Smooth muscle cell (in vitro differentiated cells): ENCODE measurements at regions not wholly inside any gene's neighbourhood (a gene's known extent, or its start where the extent isn't known, plus 50 kb on each side); places are given as distances from the start of the nearest gene placed in this dataset.

Source experiments
- DNase-seq: peaks from one replicate; lab custom pipeline; 2025; ENCODE audit not compliant: unreplicated experiment; lab: John Stamatoyannopoulos, UW
- H2AFZ ChIP-seq: fragments of 200-600 bp; sonication (generic); 2 replicates; pipeline ENCODE4 v1.6.0; 2016; ENCODE audit warnings: antibody characterized with exemption, low read depth, mild to moderate bottlenecking
- H3F3A ChIP-seq: fragments of 200-600 bp; sonication (generic); 2 replicates; pipeline ENCODE4 v1.6.0; 2017; ENCODE audit warnings: antibody characterized with exemption, low read depth
- H3K27ac ChIP-seq: fragments of 200-600 bp; sonication (generic); 2 replicates; pipeline ENCODE4 v1.5.1; 2016; ENCODE audit warnings: low read depth, mild to moderate bottlenecking
- H3K27me3 ChIP-seq: fragments of 200-600 bp; sonication (generic); 2 replicates; pipeline ENCODE4 v1.6.1; 2016; ENCODE audit warnings: low read depth, mild to moderate bottlenecking
- H3K36me3 ChIP-seq: fragments of 200-600 bp; sonication (generic); 2 replicates; pipeline ENCODE4 v1.5.1; 2016; ENCODE audit warnings: low read depth
- H3K4me1 ChIP-seq: fragments of 200-600 bp; sonication (generic); 2 replicates; pipeline ENCODE4 v1.5.1; 2016; ENCODE audit warnings: low read depth
- H3K4me2 ChIP-seq: fragments of 200-600 bp; sonication (generic); 2 replicates; pipeline ENCODE4 v1.6.0; 2016; ENCODE audit warnings: mild to moderate bottlenecking
- H3K4me3 ChIP-seq: fragments of 200-600 bp; sonication (generic); 2 replicates; pipeline ENCODE4 v1.5.1; 2016; ENCODE audit warnings: mild to moderate bottlenecking
- H3K79me2 ChIP-seq: fragments of 200-600 bp; sonication (generic); 2 replicates; pipeline ENCODE4 v1.6.0; 2016; ENCODE audit warnings: low read depth, mild to moderate bottlenecking
- H3K9ac ChIP-seq: fragments of 200-600 bp; sonication (generic); 2 replicates; pipeline ENCODE4 v1.6.0; 2016; ENCODE audit warnings: low read depth
- H3K9me3 ChIP-seq: fragments of 200-600 bp; sonication (generic); replicated peaks from 2 replicates; pipeline ENCODE4 v1.5.1; 2016; ENCODE audit warnings: low read depth
- H4K20me1 ChIP-seq: fragments of 200-600 bp; sonication (generic); 2 replicates; pipeline ENCODE4 v1.6.0; 2016; ENCODE audit warnings: low read depth
- WGBS: methylation state at CpG from one replicate; pipeline ENCODE4 v1.1.7; 2016; ENCODE audit warnings: low lambda C conversion rate; 5-methylcytosine and 5-hydroxymethylcytosine counted together
- TF ChIP-seq, protein P1 (sequence below): fragments of 200-600 bp; sonication (generic); IDR thresholded peaks from 2 replicates; pipeline ENCODE4 v1.5.1; 2017; ENCODE audit warnings: borderline replicate concordance, mild to moderate bottlenecking, antibody characterized with exemption; ENCODE audit not compliant: insufficient read depth, poor library complexity, severe bottlenecking

DNA sequence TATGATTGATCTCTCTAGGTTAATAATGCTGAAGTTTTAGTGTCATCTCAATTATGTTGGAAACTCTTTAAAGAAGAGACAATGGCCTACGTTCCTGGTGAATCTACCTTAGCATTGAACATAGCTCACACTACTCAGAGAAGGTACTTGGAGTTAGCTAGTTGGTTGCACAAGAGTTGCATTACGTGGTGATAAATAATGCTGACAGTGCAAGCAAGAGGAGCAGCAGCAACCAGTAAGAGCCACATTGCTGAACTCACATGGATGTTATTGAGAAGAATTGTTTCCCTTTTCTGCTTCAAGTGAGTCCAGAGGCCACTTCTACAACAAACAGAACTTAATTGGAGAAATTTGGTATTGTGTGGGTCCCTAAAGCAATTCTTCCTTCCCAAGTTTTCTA, 737.1 kb downstream of the TDRD15 start:
- no peak overlapping the region for H3K4me3 ChIP-seq
- WGBS: 75% methylated on average over 2 of the region's 2 CpGs
- no peaks in the 10 kb centered on the region for H3K4me1 ChIP-seq
- H2AFZ ChIP-seq: no peak overlapping the region
- no peaks in the 10 kb centered on the region for H4K20me1 ChIP-seq
- TF ChIP-seq, protein P1, sequence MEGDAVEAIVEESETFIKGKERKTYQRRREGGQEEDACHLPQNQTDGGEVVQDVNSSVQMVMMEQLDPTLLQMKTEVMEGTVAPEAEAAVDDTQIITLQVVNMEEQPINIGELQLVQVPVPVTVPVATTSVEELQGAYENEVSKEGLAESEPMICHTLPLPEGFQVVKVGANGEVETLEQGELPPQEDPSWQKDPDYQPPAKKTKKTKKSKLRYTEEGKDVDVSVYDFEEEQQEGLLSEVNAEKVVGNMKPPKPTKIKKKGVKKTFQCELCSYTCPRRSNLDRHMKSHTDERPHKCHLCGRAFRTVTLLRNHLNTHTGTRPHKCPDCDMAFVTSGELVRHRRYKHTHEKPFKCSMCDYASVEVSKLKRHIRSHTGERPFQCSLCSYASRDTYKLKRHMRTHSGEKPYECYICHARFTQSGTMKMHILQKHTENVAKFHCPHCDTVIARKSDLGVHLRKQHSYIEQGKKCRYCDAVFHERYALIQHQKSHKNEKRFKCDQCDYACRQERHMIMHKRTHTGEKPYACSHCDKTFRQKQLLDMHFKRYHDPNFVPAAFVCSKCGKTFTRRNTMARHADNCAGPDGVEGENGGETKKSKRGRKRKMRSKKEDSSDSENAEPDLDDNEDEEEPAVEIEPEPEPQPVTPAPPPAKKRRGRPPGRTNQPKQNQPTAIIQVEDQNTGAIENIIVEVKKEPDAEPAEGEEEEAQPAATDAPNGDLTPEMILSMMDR: no peak
- no peaks in the 10 kb centered on the region for H3F3A ChIP-seq
- no peak for DNase-seq
- H3K36me3 ChIP-seq: no peaks in the 10 kb centered on the region
- no peaks in the 10 kb centered on the region for H3K79me2 ChIP-seq
- H3K4me2 ChIP-seq: no peak overlapping the region
- H3K27ac ChIP-seq: no peak overlapping the region
- H3K9ac ChIP-seq: no peak overlapping the region
- no peaks in the 10 kb centered on the region for H3K27me3 ChIP-seq
- H3K9me3 ChIP-seq: no peaks in the 10 kb centered on the region

DNA sequence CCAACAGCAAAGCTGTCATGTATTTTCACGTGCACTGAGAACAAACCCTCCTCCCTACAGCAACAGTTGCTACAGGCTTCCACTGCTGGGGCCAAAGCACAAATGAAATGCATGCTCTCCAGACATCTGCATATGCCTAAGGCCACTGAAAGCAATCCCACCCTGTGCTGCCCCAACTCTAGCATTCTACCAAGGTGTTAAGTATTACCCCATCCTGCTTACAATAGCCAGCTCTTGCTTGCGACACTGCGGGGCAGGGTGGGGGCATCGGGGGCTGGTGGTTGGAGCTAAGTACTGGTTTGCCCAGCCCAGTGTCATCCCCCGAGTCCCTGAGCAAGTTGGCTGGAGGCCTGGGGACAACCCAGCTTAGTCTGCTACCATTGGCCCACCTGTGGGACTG, 742.5 kb downstream of the TDRD15 start:
- Histone ChIP-seq H3K4me3 (no peak overlapping the region), H3K36me3 (no peaks in the 10 kb centered on the region), H3K9me3 (no peaks in the 10 kb centered on the region), H3K27ac (no peak overlapping the region), H2AFZ (no peak overlapping the region), H3K79me2 (no peaks in the 10 kb centered on the region), H4K20me1 (no peaks in the 10 kb centered on the region), H3K9ac (no peak overlapping the region), H3K4me2 (no peak overlapping the region), H3F3A (no peaks in the 10 kb centered on the region), H3K27me3 (no peaks in the 10 kb centered on the region), H3K4me1 (no peaks in the 10 kb centered on the region)
- 79% methylated on average over 5 of the region's 5 CpGs for WGBS
- TF ChIP-seq, protein P1: no peak
- DNase-seq: no peak

DNA sequence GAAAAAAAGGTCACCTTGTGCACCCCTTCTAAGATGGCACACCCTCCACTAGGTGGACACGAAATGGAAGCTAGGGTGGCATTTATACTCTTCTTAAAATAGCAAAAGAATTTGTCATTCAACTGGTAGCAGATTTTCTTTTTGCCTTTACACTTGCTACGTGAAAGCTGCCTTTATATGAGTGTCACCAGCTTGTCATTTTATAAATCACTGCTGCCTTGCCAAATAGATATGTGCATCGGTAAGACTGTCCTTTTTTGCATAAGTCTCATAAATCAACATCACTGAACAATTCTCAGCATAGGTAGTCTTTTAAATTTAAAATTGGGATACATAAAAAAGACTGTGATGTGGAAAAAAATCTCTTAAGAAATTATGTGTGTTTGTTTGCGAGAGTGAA, 764.1 kb downstream of the TDRD15 start:
- no peaks in the 10 kb centered on the region for H3F3A ChIP-seq
- 93% methylated on average over 4 of the region's 4 CpGs for WGBS

DNA sequence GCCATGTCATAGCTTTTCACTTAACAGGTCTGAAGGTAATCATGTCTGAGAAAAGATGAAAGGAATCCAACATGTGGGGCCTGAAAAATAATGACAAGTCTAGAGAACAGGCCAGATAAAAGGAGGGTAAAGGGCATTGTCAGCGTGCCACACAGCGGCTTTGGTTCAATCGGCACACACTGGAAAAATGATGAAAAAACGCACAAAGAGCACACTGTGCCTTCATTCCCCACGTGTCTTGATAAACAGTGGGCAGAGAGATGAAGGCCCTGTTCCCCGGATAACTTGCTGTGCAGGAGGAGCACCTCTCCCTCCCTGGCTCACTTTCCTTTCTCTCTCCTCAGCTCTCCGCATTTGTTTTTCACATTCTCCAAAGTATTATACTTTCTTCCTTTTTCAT, 766.3 kb downstream of the TDRD15 start:
- 97% methylated on average over 7 of the region's 7 CpGs for WGBS

More for the DNA sequence above, 764.1 kb downstream of the TDRD15 start:
- Histone ChIP-seq H3K27ac (no peak overlapping the region), H3K9ac (no peak overlapping the region), H3K36me3 (no peaks in the 10 kb centered on the region), H3K4me3 (no peak overlapping the region), H3K9me3 (no peaks in the 10 kb centered on the region), H3K79me2 (no peaks in the 10 kb centered on the region), H3K4me1 (no peaks in the 10 kb centered on the region), H4K20me1 (no peaks in the 10 kb centered on the region), H2AFZ (no peak overlapping the region), H3K27me3 (no peaks in the 10 kb centered on the region), H3K4me2 (no peak overlapping the region)
- TF ChIP-seq, protein P1: no peak
- no peak for DNase-seq

More for the DNA sequence above, 766.3 kb downstream of the TDRD15 start:
- Histone ChIP-seq H3K4me2 (no peak overlapping the region), H3K36me3 (no peaks in the 10 kb centered on the region), H3F3A (no peaks in the 10 kb centered on the region), H3K27ac (no peak overlapping the region), H3K9me3 (no peaks in the 10 kb centered on the region), H3K27me3 (no peaks in the 10 kb centered on the region), H3K4me3 (no peak overlapping the region), H3K4me1 (no peaks in the 10 kb centered on the region), H3K79me2 (no peaks in the 10 kb centered on the region), H4K20me1 (no peaks in the 10 kb centered on the region), H2AFZ (no peak overlapping the region), H3K9ac (no peak overlapping the region)
- DNase-seq: no peak
- TF ChIP-seq, protein P1: no peak
